PFSK-1 (cell line): ENCODE measurements at regions not wholly inside any gene's neighbourhood (a gene's known extent, or its start where the extent isn't known, plus 50 kb on each side); places are given as distances from the start of the nearest gene placed in this dataset.

Experiments
- SIN3A ChIP-seq: IDR thresholded peaks from 2 replicates; pipeline ENCODE4 v1.6.1; 2012; ENCODE audit warnings: mild to moderate bottlenecking, low read length, moderate library complexity, borderline replicate concordance; ENCODE audit not compliant: insufficient read depth
- TAF1 ChIP-seq: IDR thresholded peaks from 2 replicates; pipeline ENCODE4 v1.6.1; 2012; ENCODE audit warnings: low read length, control low read depth, borderline replicate concordance; ENCODE audit not compliant: insufficient read depth

DNA sequence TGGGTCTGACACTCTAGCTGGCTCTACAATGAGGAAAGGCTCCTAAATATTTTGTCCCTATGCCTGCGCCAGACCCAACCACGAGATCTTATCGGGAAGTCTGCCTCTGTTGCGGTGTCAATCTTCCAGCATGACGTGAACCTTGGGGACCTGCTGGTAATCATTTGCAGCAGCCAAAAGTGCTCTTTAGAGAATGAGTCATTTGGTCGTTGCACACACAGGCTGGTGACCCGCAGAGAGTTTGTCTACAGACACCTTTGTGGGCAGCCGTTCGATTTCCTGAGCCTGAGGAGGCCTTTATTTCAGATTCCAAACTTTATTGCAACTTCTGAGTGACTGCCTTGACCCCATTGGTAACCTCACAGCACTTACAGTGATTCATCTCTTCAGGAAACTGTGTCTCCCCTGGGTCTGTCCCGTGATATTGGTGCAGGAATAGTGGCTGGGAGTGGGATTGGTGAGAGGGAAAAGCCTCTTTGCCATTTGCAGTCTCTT, 326.1 kb downstream of the NSG2 start:
- TF ChIP-seq TAF1 (no peak), SIN3A (peak; percentile 63; the same call in 1 of the 2 replicates)
